ENCODE measurements at regions not wholly inside any gene's neighbourhood (a gene's known extent, or its start where the extent isn't known, plus 50 kb on each side); places are given as distances from the start of the nearest gene placed in this dataset.

DNA sequence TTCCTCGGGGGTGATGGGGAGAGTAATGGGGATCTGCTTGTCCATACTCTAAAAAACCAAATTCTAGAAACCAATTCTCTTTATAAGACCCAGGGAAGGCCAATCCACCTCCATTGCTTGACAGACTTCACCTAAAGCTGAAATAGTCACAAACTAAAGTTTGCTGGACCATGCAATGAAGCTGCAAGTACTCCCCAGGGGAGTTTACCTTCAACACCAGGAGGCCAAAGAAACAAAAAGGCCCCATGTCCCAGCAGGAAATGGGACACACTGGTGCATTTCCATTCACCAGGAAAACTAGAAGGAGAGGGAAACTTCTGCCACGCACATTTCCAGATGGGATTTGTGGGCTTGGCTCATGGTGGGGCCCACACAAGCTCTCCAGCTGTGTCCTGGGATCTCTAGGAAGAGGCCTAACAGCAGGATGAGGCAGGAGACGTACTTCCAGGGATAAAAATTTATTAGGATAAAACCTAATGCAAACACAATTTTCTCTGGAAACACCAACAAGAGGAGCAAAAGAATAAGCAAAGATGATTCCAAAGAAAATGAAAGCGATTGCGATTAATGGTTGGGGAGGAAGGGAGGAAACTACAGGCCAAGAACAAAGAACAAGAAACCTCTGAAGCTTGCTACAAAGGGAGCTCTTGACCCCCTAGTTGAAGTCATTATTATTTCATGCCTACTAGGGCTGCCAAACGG, 238.0 kb upstream of the LRTM1 start:
- no peak overlapping the region for H3K4me3 ChIP-seq (ENCODE audit: low read depth, low read length)
- DNase-seq (ENCODE audit: low read depth): no peak
- TF ChIP-seq, protein P1, sequence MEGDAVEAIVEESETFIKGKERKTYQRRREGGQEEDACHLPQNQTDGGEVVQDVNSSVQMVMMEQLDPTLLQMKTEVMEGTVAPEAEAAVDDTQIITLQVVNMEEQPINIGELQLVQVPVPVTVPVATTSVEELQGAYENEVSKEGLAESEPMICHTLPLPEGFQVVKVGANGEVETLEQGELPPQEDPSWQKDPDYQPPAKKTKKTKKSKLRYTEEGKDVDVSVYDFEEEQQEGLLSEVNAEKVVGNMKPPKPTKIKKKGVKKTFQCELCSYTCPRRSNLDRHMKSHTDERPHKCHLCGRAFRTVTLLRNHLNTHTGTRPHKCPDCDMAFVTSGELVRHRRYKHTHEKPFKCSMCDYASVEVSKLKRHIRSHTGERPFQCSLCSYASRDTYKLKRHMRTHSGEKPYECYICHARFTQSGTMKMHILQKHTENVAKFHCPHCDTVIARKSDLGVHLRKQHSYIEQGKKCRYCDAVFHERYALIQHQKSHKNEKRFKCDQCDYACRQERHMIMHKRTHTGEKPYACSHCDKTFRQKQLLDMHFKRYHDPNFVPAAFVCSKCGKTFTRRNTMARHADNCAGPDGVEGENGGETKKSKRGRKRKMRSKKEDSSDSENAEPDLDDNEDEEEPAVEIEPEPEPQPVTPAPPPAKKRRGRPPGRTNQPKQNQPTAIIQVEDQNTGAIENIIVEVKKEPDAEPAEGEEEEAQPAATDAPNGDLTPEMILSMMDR (IDR thresholded peaks at IDR 0.05; ENCODE audit: low read depth, low read length, missing control alignments): no peak

DNA sequence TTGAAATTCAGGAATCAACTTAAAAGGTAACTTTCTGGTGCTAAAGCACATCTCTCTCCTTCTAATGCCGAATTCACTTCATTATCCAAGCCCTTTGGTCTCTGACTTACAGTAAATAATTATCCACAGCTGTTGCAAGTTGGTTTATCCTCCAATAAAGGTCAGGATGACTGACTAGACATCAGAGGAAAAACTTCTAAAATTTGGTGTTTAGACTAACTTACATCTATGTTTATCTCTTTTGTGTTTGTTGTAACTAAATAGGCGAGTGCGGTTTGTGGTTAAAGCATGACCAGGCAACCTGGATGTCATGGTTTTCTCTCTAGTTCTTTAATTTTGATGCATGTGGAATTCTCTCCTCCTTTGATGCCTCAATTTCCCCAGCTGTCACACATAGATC, 237.4 kb upstream of the LRTM1 start:
- DNase-seq (ENCODE audit: low read depth): no peak
- TF ChIP-seq, protein P1 (IDR thresholded peaks at IDR 0.05; ENCODE audit: low read depth, low read length, missing control alignments): no peak

DNA sequence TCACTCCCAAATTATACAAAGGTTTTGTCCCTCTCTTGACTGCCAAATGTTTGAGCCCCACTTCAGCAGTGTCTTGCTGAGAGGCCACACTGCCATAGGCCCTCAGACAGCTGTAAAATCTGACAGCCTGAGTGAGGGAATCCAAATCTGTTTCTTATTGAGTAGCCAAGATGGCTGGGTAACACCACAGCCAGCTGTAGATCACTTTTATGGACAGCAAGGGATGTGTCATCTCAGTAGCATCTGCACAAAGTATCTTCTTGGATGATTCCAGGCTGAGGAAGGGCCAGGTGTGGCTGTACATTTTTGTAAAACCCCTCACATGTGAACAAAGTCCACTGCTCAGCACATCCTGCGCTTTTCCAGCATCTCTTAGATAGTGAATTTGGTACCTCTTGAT, 237.0 kb upstream of the LRTM1 start:
- no peak for DNase-seq (ENCODE audit: low read depth)
- H3K4me3 ChIP-seq (ENCODE audit: low read depth, low read length): no peak overlapping the region
- TF ChIP-seq, protein P1 (IDR thresholded peaks at IDR 0.05; ENCODE audit: low read depth, low read length, missing control alignments): no peak

More for the DNA sequence above, 237.4 kb upstream of the LRTM1 start:
- no peak overlapping the region for H3K4me3 ChIP-seq (ENCODE audit: low read depth, low read length)

DNA sequence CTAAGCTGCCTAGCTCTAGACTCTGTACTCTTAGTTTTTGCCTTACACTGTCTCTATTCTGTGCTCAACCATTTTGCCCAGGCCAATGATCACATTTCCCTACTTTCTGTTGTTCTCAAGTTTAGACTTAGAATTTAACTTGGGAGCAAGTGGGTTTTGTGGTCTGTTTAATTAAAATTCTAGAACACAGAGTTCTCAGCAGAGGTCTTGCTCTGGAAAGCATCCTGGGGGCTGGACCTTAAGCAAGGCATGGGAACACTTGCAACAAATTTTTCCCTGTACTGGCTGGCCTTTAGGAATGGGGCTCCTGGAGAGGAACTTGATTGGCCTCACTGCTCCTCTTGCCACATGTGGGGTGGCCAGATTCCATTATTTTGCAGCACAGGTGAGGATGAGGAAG, 236.3 kb upstream of the LRTM1 start:
- TF ChIP-seq, protein P1 (IDR thresholded peaks at IDR 0.05; ENCODE audit: low read depth, low read length, missing control alignments): no peak
- no peak overlapping the region for H3K4me3 ChIP-seq (ENCODE audit: low read depth, low read length)
- no peak for DNase-seq (ENCODE audit: low read depth)

DNA sequence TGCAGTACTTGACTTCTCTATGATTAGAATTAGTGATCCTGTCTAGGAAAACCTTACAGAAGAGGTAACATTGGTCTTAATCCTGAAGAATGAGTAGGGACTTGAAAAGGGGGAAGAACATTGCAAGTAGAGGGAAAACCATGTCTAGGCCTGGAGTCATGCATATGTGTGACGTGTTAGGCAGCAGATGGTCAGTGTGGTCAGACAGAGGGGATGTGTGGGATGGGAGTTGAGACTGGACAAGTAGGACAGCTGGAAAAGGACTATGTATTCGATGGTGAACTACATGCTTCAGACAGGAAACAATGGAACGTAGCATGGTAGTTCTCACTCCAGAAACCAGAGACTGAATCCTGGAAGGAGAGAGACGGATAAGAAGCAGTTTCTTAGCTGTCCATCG, 235.6 kb upstream of the LRTM1 start:
- TF ChIP-seq, protein P1 (IDR thresholded peaks at IDR 0.05; ENCODE audit: low read depth, low read length, missing control alignments): no peak
- no peak overlapping the region for H3K4me3 ChIP-seq (ENCODE audit: low read depth, low read length)
- DNase-seq (ENCODE audit: low read depth): no peak

DNA sequence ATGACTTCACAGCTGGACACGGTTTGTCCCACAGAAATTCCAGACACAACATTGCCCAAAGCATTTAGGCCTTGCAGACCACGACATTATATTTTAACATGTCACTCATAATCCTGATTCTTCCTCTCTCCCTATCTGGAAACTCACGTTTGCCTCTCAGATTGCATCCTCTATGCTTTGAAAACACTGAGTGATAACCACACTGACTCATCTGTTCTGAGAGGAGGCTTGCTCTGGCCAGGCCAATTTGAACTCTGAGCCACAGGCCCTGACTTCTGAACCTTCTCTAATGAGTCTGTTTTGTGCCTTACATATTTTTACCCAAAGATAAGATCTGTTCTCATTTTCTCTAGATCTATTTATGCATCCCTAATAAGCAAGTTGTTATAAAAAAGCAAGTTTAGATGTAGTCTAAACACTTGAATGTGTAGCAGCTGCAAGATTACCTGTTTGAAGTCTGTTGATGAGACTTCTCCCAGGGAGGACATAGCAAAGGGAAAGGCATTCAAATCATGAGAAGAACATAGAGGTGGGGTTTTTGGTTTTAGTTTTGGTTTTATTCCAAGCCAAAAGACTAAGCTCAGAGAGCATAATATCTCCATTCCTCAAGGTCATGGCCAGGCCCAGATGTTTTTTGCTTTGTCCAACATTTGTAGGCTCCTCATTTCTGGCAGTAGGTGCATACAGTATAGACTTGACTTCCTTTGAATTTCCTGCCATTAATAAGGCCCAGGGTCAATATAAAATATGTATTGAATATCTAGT, 234.4 kb upstream of the LRTM1 start:
- TF ChIP-seq, protein P1 (IDR thresholded peaks at IDR 0.05; ENCODE audit: low read depth, low read length, missing control alignments): no peak
- no peak for DNase-seq (ENCODE audit: low read depth)

More for the DNA sequence above, 234.4 kb upstream of the LRTM1 start:
- H3K4me3 ChIP-seq (ENCODE audit: low read depth, low read length): no peak overlapping the region

Data from GM12864 (cell line).